CD14-positive monocyte (primary cell): ENCODE measurements at regions not wholly inside any gene's neighbourhood (a gene's known extent, or its start where the extent isn't known, plus 50 kb on each side); places are given as distances from the start of the nearest gene placed in this dataset.
"Not testable (repeated sequence)": the region's sequence is repeated elsewhere in the genome, so short reads cannot be mapped to it uniquely, and the experiment has no call there.

ENCODE experiments used
- DNase-seq, 3 donors: peaks; one replicate each; pipeline ENCODE4 v3.0.0-alpha.2; 2011 to 2022
- H2AFZ ChIP-seq: 2 replicates; pipeline ENCODE4 v1.6.0; 2012; ENCODE audit warnings: mild to moderate bottlenecking, low read depth, low read length, inconsistent platforms; ENCODE audit not compliant: insufficient read depth, poor library complexity, severe bottlenecking
- H3K27ac ChIP-seq, 2 donors: 1 replicate in 1 of 2; 2 replicates in 1 of 2; pipeline ENCODE4 v1.5.1; 2012 to 2013; ENCODE audit warnings: low read length in 2 of 2, control low read depth in 1 of 2, inconsistent platforms in 1 of 2, low read depth in 1 of 2, mild to moderate bottlenecking in 1 of 2
- H3K27me3 ChIP-seq, 2 donors: one replicate each; pipeline versions ENCODE4 v1.6.0 to v1.6.1; 2011 to 2013; ENCODE audit warnings: low read length in 2 of 2; ENCODE audit not compliant: control insufficient read depth in 2 of 2, insufficient read depth in 2 of 2
- H3K36me3 ChIP-seq, 2 donors: replicated peaks in 1 of 2; 1 replicate in 1 of 2; 2 replicates in 1 of 2; pipeline versions ENCODE4 v1.5.1 to v1.6.1; 2012 to 2013; ENCODE audit warnings: low read length in 2 of 2, control low read depth in 1 of 2, inconsistent platforms in 1 of 2, mild to moderate bottlenecking in 1 of 2; ENCODE audit not compliant: insufficient read depth in 2 of 2, control insufficient read depth in 1 of 2
- H3K4me1 ChIP-seq, 2 donors: 1 replicate in 1 of 2; 2 replicates in 1 of 2; pipeline versions ENCODE4 v1.5.1 to v1.6.1; 2012 to 2013; ENCODE audit warnings: low read length in 2 of 2, control low read depth in 1 of 2, inconsistent platforms in 1 of 2, mild to moderate bottlenecking in 1 of 2, moderate library complexity in 1 of 2; ENCODE audit not compliant: insufficient read depth in 2 of 2, control insufficient read depth in 1 of 2
- H3K4me2 ChIP-seq: replicated peaks from 2 replicates; pipeline ENCODE3; 2012; ENCODE audit warnings: low read length, moderate library complexity, mild to moderate bottlenecking; ENCODE audit not compliant: poor library complexity, severe bottlenecking; ENCODE audit errors: extremely low read depth
- H3K4me3 ChIP-seq, 3 experiments: fragments of 200-600 bp in 1 of 3; sonication (generic) in 1 of 3; replicated peaks in 1 of 3; 1 replicate in 2 of 3; 2 replicates in 1 of 3; pipeline ENCODE4 v1.5.1; 2011 to 2013; ENCODE audit warnings: low read length in 3 of 3, mild to moderate bottlenecking in 3 of 3, control low read depth in 2 of 3, low read depth in 2 of 3, inconsistent platforms in 1 of 3, moderate library complexity in 1 of 3
- H3K79me2 ChIP-seq: 2 replicates; pipeline ENCODE4 v1.6.0; 2012; ENCODE audit warnings: mild to moderate bottlenecking, control low read depth, inconsistent platforms, low read length, moderate library complexity; ENCODE audit not compliant: insufficient read depth
- H3K9ac ChIP-seq: 2 replicates; pipeline ENCODE4 v1.6.0; 2017; ENCODE audit warnings: low read length, mild to moderate bottlenecking; ENCODE audit not compliant: insufficient read depth, poor library complexity, severe bottlenecking
- H3K9me3 ChIP-seq, 2 donors: replicated peaks in 1 of 2; 1 replicate in 1 of 2; 2 replicates in 1 of 2; pipeline versions ENCODE4 v1.5.1 to v1.6.1; 2012 to 2013; ENCODE audit warnings: low read length in 2 of 2, control low read depth in 1 of 2; ENCODE audit not compliant: control insufficient read depth in 1 of 2, insufficient read depth in 1 of 2
- H4K20me1 ChIP-seq: 2 replicates; pipeline ENCODE4 v1.6.0; 2012; ENCODE audit warnings: mild to moderate bottlenecking, low read length, control low read depth, moderate library complexity; ENCODE audit not compliant: insufficient read depth
- H3K27ac Mint-ChIP-seq, 7 donors: one replicate each; pipeline ENCODE4 v1.8.0; 2020; ENCODE audit warnings: mild to moderate bottlenecking in 7 of 7, mixed read lengths in 7 of 7, moderate library complexity in 6 of 7, inconsistent platforms in 2 of 7
- H3K27me3 Mint-ChIP-seq, 3 donors: one replicate each; pipeline ENCODE4 v1.8.0; 2021 to 2022; ENCODE audit warnings: low read depth in 3 of 3, mild to moderate bottlenecking in 3 of 3, mixed read lengths in 3 of 3, moderate library complexity in 3 of 3, inconsistent platforms in 1 of 3
- H3K36me3 Mint-ChIP-seq, 2 donors: one replicate each; pipeline ENCODE4 v1.8.0; 2020; ENCODE audit warnings: mixed read lengths in 2 of 2, inconsistent platforms in 1 of 2, mild to moderate bottlenecking in 1 of 2
- H3K4me1 Mint-ChIP-seq: one replicate; pipeline ENCODE4 v1.8.0; 2020; ENCODE audit warnings: mild to moderate bottlenecking, mixed read lengths
- H3K4me3 Mint-ChIP-seq, 2 donors: one replicate each; pipeline ENCODE4 v1.8.0; 2020; ENCODE audit warnings: mild to moderate bottlenecking in 2 of 2, mixed read lengths in 2 of 2, moderate library complexity in 1 of 2
- H3K9me3 Mint-ChIP-seq, 7 donors: one replicate each; pipeline ENCODE4 v1.8.0; 2020 to 2022; ENCODE audit warnings: mixed read lengths in 7 of 7, mild to moderate bottlenecking in 6 of 7, moderate library complexity in 6 of 7, inconsistent platforms in 2 of 7
- WGBS: methylation state at CpG from one replicate; pipeline ENCODE4 v1.1.5; 2013; ENCODE audit warnings: missing lambda C conversion rate; ENCODE audit not compliant: insufficient coverage; 5-methylcytosine and 5-hydroxymethylcytosine counted together
- intact Hi-C, 2 donors: fragments of 100-400 bp; cut with micrococcal nuclease; formaldehyde crosslinking; loops; one replicate each; pipeline versions ENCODE4 v1.15.0 to v1.15.1; 2023

DNA sequence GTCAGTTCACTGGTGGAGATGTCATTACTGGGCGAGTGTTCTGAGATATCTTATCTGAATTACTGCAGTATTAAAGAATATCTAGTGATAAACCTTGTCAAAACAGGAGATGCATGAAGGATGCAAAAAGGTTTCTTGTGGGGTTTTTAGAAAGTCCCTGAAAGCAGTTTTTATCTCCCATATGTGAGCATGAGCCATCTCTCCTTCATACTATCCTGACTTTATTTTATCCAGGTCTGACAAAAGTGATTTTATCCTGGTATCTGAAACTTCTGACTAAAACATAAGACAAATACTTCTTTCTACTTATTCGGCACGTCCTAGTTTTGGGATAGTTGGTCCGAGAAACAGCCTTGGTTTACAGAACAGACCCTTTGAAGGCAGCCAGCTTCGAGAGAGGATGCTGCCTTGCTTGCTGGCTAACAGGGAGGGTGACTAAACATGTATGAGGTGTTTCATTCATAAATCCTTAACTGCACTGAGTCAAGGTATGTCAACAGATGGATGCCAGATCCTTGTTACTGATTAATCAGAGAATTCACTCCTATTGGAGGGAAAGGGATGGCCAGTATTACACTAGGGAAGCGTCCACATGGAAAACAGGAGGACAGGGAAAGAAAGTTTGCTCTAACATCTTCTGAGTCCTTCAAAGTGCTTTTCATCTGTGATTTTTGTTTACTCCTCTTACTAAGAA lies 172.8 kb upstream of the FAM240B start:
- H3K4me3 Mint-ChIP-seq, H4K20me1 ChIP-seq, H3K36me3 ChIP-seq, H3K9me3 ChIP-seq, H3K27ac Mint-ChIP-seq, DNase-seq, H3K27me3 ChIP-seq, H3K9ac ChIP-seq, H3K27me3 Mint-ChIP-seq, H3K27ac ChIP-seq, H3K4me1 Mint-ChIP-seq, H3K4me2 ChIP-seq, H3K36me3 Mint-ChIP-seq, H2AFZ ChIP-seq, H3K9me3 Mint-ChIP-seq, H3K4me1 ChIP-seq, H3K79me2 ChIP-seq, intact Hi-C loops, H3K4me3 ChIP-seq: not testable (repeated sequence)
- no CpG with 5 or more reads among the region's 6 CpGs for WGBS

DNA sequence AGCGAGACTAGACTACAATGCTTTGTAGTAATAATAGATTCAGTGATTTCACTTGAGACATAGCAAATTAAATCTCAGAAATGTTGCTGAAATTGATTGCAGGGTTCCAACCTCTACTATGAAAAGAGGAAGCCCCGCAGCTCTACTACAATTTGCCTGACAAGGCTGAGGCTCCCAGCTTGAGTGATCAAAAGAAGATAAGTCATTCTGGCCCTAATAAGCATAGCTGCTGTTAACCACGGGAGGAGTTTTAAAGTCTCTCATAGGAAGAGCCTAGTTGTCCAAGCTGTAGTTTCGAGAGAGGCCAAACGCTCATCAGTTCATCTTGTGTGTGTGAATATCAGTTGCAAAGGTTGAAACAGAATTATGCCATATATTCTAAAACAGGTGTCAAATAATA lies 166.1 kb upstream of the FAM240B start:
- H3K36me3 ChIP-seq, H3K4me3 Mint-ChIP-seq, H4K20me1 ChIP-seq, H3K27me3 Mint-ChIP-seq, H3K27ac Mint-ChIP-seq, H3K4me1 ChIP-seq, H3K36me3 Mint-ChIP-seq, H3K4me3 ChIP-seq, H3K4me2 ChIP-seq, H3K9me3 Mint-ChIP-seq, H3K4me1 Mint-ChIP-seq, H3K79me2 ChIP-seq, H3K9me3 ChIP-seq, H3K9ac ChIP-seq, H2AFZ ChIP-seq, H3K27me3 ChIP-seq, H3K27ac ChIP-seq, DNase-seq, intact Hi-C loops: not testable (repeated sequence)
- WGBS = no CpG with 5 or more reads among the region's 5 CpGs

DNA sequence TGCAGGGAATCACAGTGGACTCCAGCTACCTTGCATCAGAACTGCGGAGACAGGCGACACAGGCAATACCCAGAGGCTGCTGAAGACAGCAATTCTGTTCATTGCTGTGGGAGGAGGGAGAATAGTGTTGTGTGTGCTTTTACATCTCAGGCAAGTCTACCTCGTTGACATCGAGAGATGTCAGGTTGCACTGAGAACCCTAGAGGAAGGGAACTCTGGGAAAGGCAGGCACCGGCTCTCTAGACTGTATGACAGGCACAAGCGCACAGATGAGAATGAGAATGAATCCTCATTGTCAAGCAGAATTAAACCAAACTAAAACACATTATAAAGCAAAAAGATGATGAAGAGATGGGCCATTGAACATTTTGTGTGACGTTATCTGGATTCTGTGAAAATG lies 155.7 kb upstream of the FAM240B start:
- H3K4me2 ChIP-seq, H4K20me1 ChIP-seq, H2AFZ ChIP-seq, H3K27me3 Mint-ChIP-seq, H3K9me3 Mint-ChIP-seq, H3K9me3 ChIP-seq, H3K4me1 Mint-ChIP-seq, H3K9ac ChIP-seq, DNase-seq, H3K4me1 ChIP-seq, H3K36me3 Mint-ChIP-seq, intact Hi-C loops, H3K36me3 ChIP-seq, H3K27me3 ChIP-seq, H3K4me3 Mint-ChIP-seq, H3K79me2 ChIP-seq, H3K4me3 ChIP-seq, H3K27ac ChIP-seq, H3K27ac Mint-ChIP-seq: not testable (repeated sequence)
- no CpG with 5 or more reads among the region's 7 CpGs for WGBS

DNA sequence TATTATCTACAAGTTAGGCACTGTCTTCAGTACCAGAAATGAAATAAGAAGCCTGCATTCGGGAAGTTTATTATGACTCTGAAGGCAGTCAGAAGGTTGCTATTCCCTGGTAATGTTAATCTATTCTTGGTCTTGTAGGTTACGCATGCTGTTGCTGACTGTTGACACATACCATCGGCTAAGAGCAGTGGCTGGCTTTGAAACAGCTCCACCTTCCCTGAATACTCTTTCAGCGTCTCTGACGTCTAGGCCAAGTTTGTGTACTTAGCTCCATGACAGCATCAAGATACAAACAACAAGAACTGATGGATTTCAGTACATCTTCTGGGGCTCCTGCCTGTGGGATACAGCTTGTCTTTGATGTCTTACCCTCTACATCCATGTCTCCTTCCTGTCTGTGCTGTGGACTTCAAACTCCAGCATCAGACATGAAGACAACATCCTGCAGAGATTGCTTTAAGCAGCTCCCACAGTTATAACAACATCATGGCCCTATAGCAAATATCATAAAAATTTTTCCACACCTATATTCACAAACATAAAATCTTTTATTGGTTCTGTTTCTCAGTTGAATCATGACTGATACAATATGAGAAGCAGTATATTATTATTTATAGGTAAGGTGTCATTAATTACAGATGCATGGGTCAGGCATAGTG lies 151.5 kb upstream of the FAM240B start:
- intact Hi-C loops, H3K27me3 ChIP-seq, H3K27ac Mint-ChIP-seq, H3K4me3 ChIP-seq, H4K20me1 ChIP-seq, H3K27ac ChIP-seq, DNase-seq, H3K4me1 Mint-ChIP-seq, H3K4me2 ChIP-seq, H3K36me3 ChIP-seq, H3K4me1 ChIP-seq, H3K4me3 Mint-ChIP-seq, H3K9ac ChIP-seq, H2AFZ ChIP-seq, H3K79me2 ChIP-seq, H3K9me3 ChIP-seq, H3K9me3 Mint-ChIP-seq, H3K27me3 Mint-ChIP-seq, H3K36me3 Mint-ChIP-seq: not testable (repeated sequence)
- no CpG with 5 or more reads among the region's 5 CpGs for WGBS
